ENCODE measurements at regions not wholly inside any gene's neighbourhood (a gene's known extent, or its start where the extent isn't known, plus 50 kb on each side); places are given as distances from the start of the nearest gene placed in this dataset.
"Not testable (repeated sequence)": the region's sequence is repeated elsewhere in the genome, so short reads cannot be mapped to it uniquely, and the experiment has no call there.

- H3K9me3 ChIP-seq, result no peaks in the 10 kb centered on the region
- no peak for DNase-seq
- 50 to 55% methylated on average over 4 of the region's 4 CpGs for WGBS, 2 donors
- H3K4me3 ChIP-seq, result no peak overlapping the region
- no peaks in the 10 kb centered on the region for H3K27me3 ChIP-seq
- H3K36me3 ChIP-seq (ENCODE audit: low read depth, missing control alignments), result no peaks in the 10 kb centered on the region
- H3K4me1 ChIP-seq, result no peaks in the 10 kb centered on the region
- intact Hi-C loops (cut with DNase I; ENCODE audit: low total_unique reads), result no loop called here
- TF ChIP-seq, protein P1, sequence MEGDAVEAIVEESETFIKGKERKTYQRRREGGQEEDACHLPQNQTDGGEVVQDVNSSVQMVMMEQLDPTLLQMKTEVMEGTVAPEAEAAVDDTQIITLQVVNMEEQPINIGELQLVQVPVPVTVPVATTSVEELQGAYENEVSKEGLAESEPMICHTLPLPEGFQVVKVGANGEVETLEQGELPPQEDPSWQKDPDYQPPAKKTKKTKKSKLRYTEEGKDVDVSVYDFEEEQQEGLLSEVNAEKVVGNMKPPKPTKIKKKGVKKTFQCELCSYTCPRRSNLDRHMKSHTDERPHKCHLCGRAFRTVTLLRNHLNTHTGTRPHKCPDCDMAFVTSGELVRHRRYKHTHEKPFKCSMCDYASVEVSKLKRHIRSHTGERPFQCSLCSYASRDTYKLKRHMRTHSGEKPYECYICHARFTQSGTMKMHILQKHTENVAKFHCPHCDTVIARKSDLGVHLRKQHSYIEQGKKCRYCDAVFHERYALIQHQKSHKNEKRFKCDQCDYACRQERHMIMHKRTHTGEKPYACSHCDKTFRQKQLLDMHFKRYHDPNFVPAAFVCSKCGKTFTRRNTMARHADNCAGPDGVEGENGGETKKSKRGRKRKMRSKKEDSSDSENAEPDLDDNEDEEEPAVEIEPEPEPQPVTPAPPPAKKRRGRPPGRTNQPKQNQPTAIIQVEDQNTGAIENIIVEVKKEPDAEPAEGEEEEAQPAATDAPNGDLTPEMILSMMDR (IDR thresholded peaks at IDR 0.05), result no peak
- no peak for TF ChIP-seq POLR2A (IDR thresholded peaks at IDR 0.05)
- H3K27ac ChIP-seq, result no peak overlapping the region
Observed at GRCh38 chr18:46196627-46197243, 92.5 kb downstream of the HAUS1 start.

DNA sequence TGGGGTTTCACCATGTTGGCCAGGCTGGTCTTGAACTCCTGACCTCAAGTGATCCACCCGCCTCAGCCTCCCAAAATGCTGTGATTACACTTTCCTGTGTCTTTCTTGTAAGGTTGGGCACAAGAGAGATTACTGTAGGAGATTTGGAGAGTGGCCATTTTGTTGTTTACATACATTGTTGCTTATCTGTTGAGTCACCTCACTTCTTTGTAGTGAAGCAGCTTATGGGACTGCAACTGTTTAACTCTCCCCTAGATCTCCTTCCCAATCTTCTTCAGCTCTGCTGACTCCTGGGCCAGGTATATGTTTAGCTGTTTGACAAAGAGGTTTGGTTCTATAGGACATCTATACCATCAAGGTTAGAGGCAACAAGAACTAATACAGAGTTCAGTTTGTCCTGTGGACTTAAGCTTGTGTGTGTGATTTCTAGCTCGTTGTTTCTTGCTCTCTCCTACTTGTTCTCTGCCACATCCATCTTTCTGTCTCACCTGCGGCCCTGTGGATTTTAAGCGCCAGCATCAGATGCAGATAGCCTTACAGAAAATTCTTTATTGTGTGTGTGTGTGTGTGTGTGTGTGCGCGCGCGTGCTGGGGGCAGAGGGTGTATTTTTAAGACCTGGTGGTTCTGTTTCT is 95.4 kb downstream of the HAUS1 start:
- Histone ChIP-seq H3K9me3 (no peaks in the 10 kb centered on the region), H3K4me1 (no peaks in the 10 kb centered on the region), H3K27ac (no peak overlapping the region), H3K27me3 (no peaks in the 10 kb centered on the region), H3K36me3 (ENCODE audit: low read depth, missing control alignments) (no peaks in the 10 kb centered on the region), H3K4me3 (no peak overlapping the region)
- DNase-seq, result no peak
- intact Hi-C loops (cut with DNase I; ENCODE audit: low total_unique reads), result no loop called here
- TF ChIP-seq, protein P1 (IDR thresholded peaks at IDR 0.05), result no peak
- TF ChIP-seq POLR2A (IDR thresholded peaks at IDR 0.05), result no peak
- WGBS, 2 donors, result 74 to 78% methylated on average over 8 of the region's 8 CpGs

GRCh38 chr18:46200178-46201055 is 96.2 kb downstream of the HAUS1 start:
- H3K27ac ChIP-seq; DNase-seq; H3K27me3 ChIP-seq; H3K4me3 ChIP-seq; H3K36me3 ChIP-seq (ENCODE audit: low read depth, missing control alignments); H3K9me3 ChIP-seq; intact Hi-C loops (cut with DNase I; ENCODE audit: low total_unique reads); H3K4me1 ChIP-seq: not testable (repeated sequence)
- WGBS, 2 donors, result 89 to 90% methylated on average over 11 of the region's 11 CpGs

GRCh38 chr18:46204143-46204542 is 100.0 kb downstream of the HAUS1 start:
- H3K27ac ChIP-seq, result no peak overlapping the region
- no peaks in the 10 kb centered on the region for H3K36me3 ChIP-seq (ENCODE audit: low read depth, missing control alignments)
- no peak for DNase-seq
- intact Hi-C loops (cut with DNase I; ENCODE audit: low total_unique reads), result no loop called here
- H3K27me3 ChIP-seq, result no peaks in the 10 kb centered on the region
- no peak overlapping the region for H3K4me3 ChIP-seq
- TF ChIP-seq POLR2A (IDR thresholded peaks at IDR 0.05), result no peak
- TF ChIP-seq, protein P1 (IDR thresholded peaks at IDR 0.05), result no peak
- no peaks in the 10 kb centered on the region for H3K4me1 ChIP-seq
- no peaks in the 10 kb centered on the region for H3K9me3 ChIP-seq

GRCh38 chr18:46207985-46208384 is 103.8 kb downstream of the HAUS1 start:
- 0 to 67% methylated on average over 1 of the region's 1 CpG for WGBS, 2 donors
- Histone ChIP-seq H3K4me3 (no peak overlapping the region), H3K4me1 (no peaks in the 10 kb centered on the region), H3K27ac (no peak overlapping the region), H3K9me3 (no peaks in the 10 kb centered on the region), H3K36me3 (ENCODE audit: low read depth, missing control alignments) (no peaks in the 10 kb centered on the region), H3K27me3 (no peaks in the 10 kb centered on the region)
- no peak for TF ChIP-seq POLR2A (IDR thresholded peaks at IDR 0.05)
- TF ChIP-seq, protein P1 (IDR thresholded peaks at IDR 0.05), result no peak
- intact Hi-C loops (cut with DNase I; ENCODE audit: low total_unique reads), result no loop called here
- no peak for DNase-seq
